Amygdala (tissue), 56 donors: ENCODE measurements at regions not wholly inside any gene's neighbourhood (a gene's known extent, or its start where the extent isn't known, plus 50 kb on each side); places are given as distances from the start of the nearest gene placed in this dataset.

Experiments
- DNase-seq, 56 donors: peaks; one replicate each; lab custom pipeline; 2025; lab: John Stamatoyannopoulos, UW

DNA sequence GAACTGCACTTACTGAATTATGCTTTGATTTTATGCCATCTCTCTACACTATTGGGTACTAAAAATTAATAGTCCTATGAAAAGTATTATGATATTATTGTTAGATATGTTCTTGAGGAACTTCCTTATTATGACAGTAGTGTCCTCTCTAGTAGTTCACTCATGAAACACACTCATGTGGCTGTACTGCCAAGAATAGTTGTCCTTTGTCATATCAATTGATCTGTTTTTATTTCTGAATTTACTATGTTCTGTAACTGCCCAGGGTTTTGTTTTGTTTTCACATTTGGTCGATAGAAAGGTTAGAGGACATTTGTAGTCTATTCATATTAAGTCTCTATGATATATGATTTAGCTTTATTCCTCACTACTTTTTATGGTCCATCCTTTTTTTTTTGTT, 215.2 kb downstream of the PPARGC1A start:
- no peak for DNase-seq

DNA sequence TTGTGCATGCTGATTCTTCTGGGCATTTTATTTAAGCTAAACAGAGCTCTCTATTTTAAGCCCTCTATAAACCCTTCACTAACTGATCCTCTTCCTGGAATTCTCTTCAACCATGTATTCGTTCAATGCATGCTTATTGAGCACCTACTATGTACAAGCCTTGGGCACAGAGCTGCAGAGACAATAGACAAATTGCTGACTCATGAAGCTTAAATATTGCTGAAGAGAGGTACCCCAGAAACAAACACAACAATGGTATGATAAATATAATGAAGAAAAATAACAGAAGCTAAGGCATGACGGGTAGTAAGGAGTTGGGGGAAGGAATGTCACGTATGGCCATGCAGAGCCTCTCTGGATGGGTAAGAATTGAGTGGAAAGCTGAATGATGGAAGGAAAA, 222.2 kb downstream of the PPARGC1A start:
- DNase-seq, result no peak

DNA sequence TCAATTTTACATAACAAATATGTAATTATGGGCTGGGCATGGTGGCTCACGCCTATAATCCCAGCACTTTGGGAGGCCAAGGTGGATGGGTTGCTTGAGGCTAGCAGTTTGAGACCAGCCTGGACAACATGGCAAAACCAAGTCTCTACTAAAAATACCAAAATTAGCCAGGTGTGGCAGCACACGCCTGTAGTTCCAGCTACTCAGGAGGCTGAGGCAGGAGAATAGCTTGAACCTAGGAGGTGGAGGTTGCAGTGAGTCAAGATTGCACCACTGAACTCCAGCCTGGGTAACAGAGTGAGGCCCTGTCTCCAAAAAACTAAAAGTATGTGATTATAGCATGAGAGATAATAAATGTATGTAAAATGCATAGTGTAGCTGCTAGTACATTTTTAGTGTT, 229.0 kb downstream of the PPARGC1A start:
- no peak for DNase-seq

GRCh38 chr4:23654791-23655190, 235.1 kb downstream of the PPARGC1A start:
- no peak for DNase-seq

- DNase-seq, result no peak
Observed at GRCh38 chr4:23648854-23649596, 240.8 kb downstream of the PPARGC1A start.

- no peak for DNase-seq
Observed at GRCh38 chr4:23635468-23635867, 254.4 kb downstream of the PPARGC1A start.

GRCh38 chr4:23631255-23631950, 258.4 kb downstream of the PPARGC1A start:
- no peak for DNase-seq

- DNase-seq, result no peak
Observed at GRCh38 chr4:23630110-23630509, 259.7 kb downstream of the PPARGC1A start.

GRCh38 chr4:23629421-23629820, 260.4 kb downstream of the PPARGC1A start:
- no peak for DNase-seq

GRCh38 chr4:23614284-23614892, 275.5 kb downstream of the PPARGC1A start:
- DNase-seq, result no peak

DNA sequence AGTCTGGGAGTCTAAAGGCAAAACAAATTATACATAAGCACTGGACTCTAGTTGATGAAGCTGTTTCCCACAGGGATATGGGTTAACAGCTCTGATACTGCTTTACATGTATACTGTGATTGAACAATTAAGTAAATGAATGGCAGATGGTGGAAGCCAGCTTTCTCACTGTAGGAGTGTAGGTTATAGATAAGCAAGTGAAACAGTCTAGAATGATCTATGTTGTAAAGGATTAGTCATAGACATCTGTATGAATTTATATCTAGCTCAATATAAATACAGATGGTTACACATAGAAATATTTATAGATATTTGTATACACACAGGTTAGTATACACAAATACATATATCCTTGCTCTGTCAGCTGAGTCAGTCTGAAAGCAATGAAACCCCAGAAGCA, 276.1 kb downstream of the PPARGC1A start:
- DNase-seq, result no peak

DNA sequence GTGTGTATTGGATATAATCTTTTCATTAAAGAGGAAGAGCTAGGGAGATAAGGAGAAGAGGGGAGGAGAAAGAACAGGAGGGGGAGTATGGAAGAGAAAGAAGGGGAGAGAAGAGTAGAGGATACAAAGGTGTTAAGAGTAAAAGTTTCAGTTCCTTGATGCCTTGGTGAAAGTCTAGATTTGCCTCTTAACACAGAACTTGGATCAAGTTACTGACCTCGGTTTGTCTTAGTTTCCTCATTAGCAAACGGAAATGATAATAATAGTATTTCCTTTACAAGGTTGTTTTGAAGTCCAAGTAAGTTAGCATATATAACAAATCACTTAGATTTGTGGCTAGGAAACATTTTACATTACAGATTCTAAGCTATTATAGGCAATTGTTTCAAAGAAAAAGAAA, 287.1 kb downstream of the PPARGC1A start:
- no peak for DNase-seq

DNA sequence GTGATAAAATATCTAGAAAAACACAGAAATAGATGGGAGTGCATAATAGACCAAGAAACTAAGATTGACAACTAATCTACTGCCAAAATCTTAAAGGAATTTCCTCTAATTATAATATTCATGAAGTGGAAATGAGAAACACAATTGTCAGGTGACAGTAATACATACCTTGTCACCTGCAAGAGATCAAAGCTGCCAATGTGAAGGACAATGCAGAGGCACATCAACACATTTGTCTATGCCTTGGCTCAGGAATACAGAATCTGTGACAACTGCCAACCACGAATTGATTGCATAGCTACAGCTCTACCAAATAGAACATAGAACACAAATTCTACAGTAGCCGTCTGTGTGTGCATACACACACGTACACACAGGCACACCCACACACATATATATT, 295.7 kb downstream of the PPARGC1A start:
- no peak for DNase-seq

DNA sequence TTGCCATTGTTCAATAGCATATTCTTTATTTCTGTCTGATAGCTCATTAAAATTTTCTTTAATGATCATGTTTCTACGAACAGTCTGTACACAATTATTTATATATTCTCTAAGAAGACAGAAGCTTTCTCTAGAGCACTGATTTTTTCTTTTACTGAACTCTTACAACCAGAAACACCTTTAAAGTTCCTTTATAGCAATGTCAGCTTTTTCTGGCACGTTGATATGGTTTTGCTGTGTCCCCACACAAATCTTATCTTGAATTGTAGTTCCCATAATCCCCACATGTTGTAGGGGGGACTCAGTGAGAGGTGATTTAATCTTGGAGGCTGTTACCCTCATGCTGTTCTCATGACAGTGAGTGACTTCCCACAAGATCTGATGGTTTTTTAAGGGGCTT, 299.4 kb downstream of the PPARGC1A start:
- no peak for DNase-seq

GRCh38 chr4:23584024-23584423, 305.8 kb downstream of the PPARGC1A start:
- DNase-seq, result no peak

- no peak for DNase-seq
Observed at GRCh38 chr4:23582671-23583070, 307.2 kb downstream of the PPARGC1A start.

DNA sequence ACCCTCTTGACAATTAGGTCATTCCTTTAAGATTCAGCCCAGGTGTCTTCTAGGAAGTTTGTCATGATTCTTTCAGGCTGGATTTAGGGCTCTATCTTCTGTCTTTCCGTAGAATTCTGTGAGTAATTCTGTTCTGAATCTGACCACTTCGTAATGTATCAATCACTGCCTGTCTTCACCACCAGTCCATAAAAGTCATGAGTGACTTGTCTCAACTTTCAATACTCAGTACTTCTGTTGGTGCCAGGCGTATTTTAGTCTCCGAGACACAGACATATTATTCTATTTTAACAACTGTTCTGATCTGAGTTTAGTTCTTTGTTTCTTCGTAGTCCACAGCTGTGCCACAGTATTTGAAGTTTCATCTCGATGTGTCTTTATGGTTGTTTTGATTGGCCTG, 310.7 kb downstream of the PPARGC1A start:
- no peak for DNase-seq

GRCh38 chr4:23577398-23577797, 312.4 kb downstream of the PPARGC1A start:
- no peak for DNase-seq

GRCh38 chr4:23572382-23572781, 317.5 kb downstream of the PPARGC1A start:
- DNase-seq, result no peak

- DNase-seq, result no peak
Observed at GRCh38 chr4:23567338-23567737, 322.5 kb downstream of the PPARGC1A start.

GRCh38 chr4:23560748-23561147, 329.1 kb downstream of the PPARGC1A start:
- DNase-seq, result no peak

DNA sequence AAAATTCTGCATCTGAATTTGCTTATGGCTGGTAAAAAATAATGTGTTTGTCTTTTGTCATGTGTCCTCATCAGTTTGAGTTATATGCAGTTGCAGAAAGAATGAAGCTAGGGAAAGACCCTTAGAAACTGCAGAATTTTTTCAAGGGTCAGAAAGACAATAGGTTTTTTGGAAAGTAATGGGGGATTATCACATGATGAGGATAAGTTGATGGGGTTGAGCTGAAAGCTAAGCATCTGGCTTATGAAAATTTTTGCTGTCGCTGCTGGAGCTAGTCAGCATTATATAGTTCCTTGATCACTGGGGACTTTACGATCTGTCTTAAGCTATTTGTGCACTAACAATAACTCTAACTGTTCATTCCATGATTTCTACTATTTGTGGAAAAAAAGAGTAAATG, 331.7 kb downstream of the PPARGC1A start:
- DNase-seq, result no peak
